ENCODE measurements at regions not wholly inside any gene's neighbourhood (a gene's known extent, or its start where the extent isn't known, plus 50 kb on each side); places are given as distances from the start of the nearest gene placed in this dataset.
A peak's percentile ranks its signal among the peaks of the same experiment; 100 is the strongest.

DNA sequence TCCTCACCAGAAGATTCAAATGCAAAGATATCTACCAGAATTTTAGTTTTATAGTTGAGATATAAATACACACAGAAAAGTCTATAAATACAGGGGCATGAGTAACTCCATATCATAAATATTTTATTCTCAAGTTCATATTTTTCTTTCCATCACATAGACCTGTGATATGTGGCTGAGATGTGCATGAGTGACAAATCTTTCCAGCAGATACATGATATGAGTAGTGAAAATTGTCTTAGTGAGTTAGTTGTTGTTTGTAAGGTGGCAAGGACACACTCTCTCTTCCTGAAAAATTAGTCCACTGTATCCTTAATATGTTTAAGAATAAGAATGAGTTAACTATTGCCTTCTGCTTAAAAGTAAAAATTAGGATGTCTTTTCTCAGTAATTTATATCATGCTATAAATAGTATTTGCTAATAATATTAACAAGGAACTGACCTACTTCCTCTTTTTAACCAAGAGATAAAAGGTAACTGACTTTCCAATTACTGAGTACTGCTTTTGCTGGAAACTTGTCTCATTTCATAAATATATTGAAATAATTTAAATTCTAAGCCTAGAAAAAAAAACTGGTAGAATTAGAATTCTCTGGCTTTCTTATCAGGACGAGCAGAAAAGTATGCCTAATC lies 85.2 kb upstream of the SESTD1 start:
- Histone ChIP-seq H3K9me3 (ENCODE audit: control insufficient read depth, low read length) (no peaks in the 10 kb centered on the region), H3K27ac (ENCODE audit: low read depth, low read length, severe bottlenecking) (no peak overlapping the region), H3K4me3 (ENCODE audit: extremely low read depth, insufficient read depth, low read length, poor library complexity, severe bottlenecking) (no peak overlapping the region), H3K4me1 (ENCODE audit: control insufficient read depth, insufficient read depth, low read length, poor library complexity, severe bottlenecking) (no peaks in the 10 kb centered on the region), H3K36me3 (ENCODE audit: control insufficient read depth, insufficient read depth, low read length) (no peaks in the 10 kb centered on the region)
- 80% methylated on average over 1 of the region's 1 CpG; no CpG with 5 or more reads in 1 of the 2 experiments for WGBS, 2 experiments (ENCODE audit: insufficient coverage in 2 of 2)

- no peaks in the 10 kb centered on the region for H3K36me3 ChIP-seq (ENCODE audit: control insufficient read depth, insufficient read depth, low read length)
- H3K4me3 ChIP-seq (ENCODE audit: extremely low read depth, insufficient read depth, low read length, poor library complexity, severe bottlenecking): no peak overlapping the region
- H3K4me1 ChIP-seq (ENCODE audit: control insufficient read depth, insufficient read depth, low read length, poor library complexity, severe bottlenecking): no peaks in the 10 kb centered on the region
- no peaks in the 10 kb centered on the region for H3K9me3 ChIP-seq (ENCODE audit: control insufficient read depth, low read length)
- no peak overlapping the region for H3K27ac ChIP-seq (ENCODE audit: low read depth, low read length, severe bottlenecking)
- whole genome bisulfite sequencing, 2 experiments (ENCODE audit: insufficient coverage in 2 of 2): 88 to 92% methylated on average over 2 to 3 of the region's 3 CpGs
Measured at GRCh38 chr2:179348906-179349305, 84.3 kb upstream of the SESTD1 start.

DNA sequence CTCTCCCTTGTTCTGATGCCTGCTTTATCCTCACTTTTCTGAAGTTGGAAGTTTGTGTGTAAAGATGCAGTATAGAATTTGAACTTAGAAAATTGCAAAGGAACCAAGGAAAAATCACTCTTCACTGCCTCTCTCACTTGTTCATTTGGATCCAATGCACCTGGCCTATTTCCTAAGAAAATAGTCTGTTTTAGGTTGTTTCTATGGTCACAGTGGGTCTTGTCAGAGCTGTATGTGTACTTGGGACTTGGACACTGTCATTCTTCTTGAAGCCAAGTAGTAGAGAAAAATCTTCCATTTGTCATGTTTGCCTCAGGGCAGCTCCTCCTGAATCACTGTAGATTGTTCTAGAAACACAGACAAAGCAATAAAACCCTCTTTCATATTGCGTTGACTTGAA lies 80.3 kb upstream of the SESTD1 start:
- WGBS, 2 experiments (ENCODE audit: insufficient coverage in 2 of 2): 100% methylated on average over 1 of the region's 1 CpG; no CpG with 5 or more reads in 1 of the 2 experiments
- no peaks in the 10 kb centered on the region for H3K9me3 ChIP-seq (ENCODE audit: control insufficient read depth, low read length)

GRCh38 chr2:179344280-179344964 lies 79.8 kb upstream of the SESTD1 start:
- Histone ChIP-seq H3K9me3 (ENCODE audit: control insufficient read depth, low read length) (no peaks in the 10 kb centered on the region), H3K4me1 (ENCODE audit: control insufficient read depth, insufficient read depth, low read length, poor library complexity, severe bottlenecking) (no peaks in the 10 kb centered on the region), H3K4me3 (ENCODE audit: extremely low read depth, insufficient read depth, low read length, poor library complexity, severe bottlenecking) (no peak overlapping the region), H3K27ac (ENCODE audit: low read depth, low read length, severe bottlenecking) (peak overlapping the region; percentile 37), H3K36me3 (ENCODE audit: control insufficient read depth, insufficient read depth, low read length) (no peaks in the 10 kb centered on the region)
- WGBS, 2 experiments (ENCODE audit: insufficient coverage in 2 of 2): 100% methylated on average over 1 of the region's 4 CpGs; no CpG with 5 or more reads in 1 of the 2 experiments

More for the DNA sequence above, 80.3 kb upstream of the SESTD1 start:
- Histone ChIP-seq H3K4me1 (ENCODE audit: control insufficient read depth, insufficient read depth, low read length, poor library complexity, severe bottlenecking) (no peaks in the 10 kb centered on the region), H3K4me3 (ENCODE audit: extremely low read depth, insufficient read depth, low read length, poor library complexity, severe bottlenecking) (no peak overlapping the region), H3K27ac (ENCODE audit: low read depth, low read length, severe bottlenecking) (peak overlapping the region; percentile 8), H3K36me3 (ENCODE audit: control insufficient read depth, insufficient read depth, low read length) (no peaks in the 10 kb centered on the region)

- H3K4me1 ChIP-seq (ENCODE audit: control insufficient read depth, insufficient read depth, low read length, poor library complexity, severe bottlenecking): no peaks in the 10 kb centered on the region
- no peaks in the 10 kb centered on the region for H3K9me3 ChIP-seq (ENCODE audit: control insufficient read depth, low read length)
- peak overlapping the region; percentile 37 for H3K27ac ChIP-seq (ENCODE audit: low read depth, low read length, severe bottlenecking)
- H3K36me3 ChIP-seq (ENCODE audit: control insufficient read depth, insufficient read depth, low read length): no peaks in the 10 kb centered on the region
- H3K4me3 ChIP-seq (ENCODE audit: extremely low read depth, insufficient read depth, low read length, poor library complexity, severe bottlenecking): no peak overlapping the region
Measured at GRCh38 chr2:179343945-179344279, 79.3 kb upstream of the SESTD1 start.

GRCh38 chr2:179341152-179341866 lies 76.7 kb upstream of the SESTD1 start:
- Histone ChIP-seq H3K27ac (ENCODE audit: low read depth, low read length, severe bottlenecking) (no peak overlapping the region), H3K9me3 (ENCODE audit: control insufficient read depth, low read length) (no peaks in the 10 kb centered on the region), H3K4me1 (ENCODE audit: control insufficient read depth, insufficient read depth, low read length, poor library complexity, severe bottlenecking) (no peaks in the 10 kb centered on the region), H3K36me3 (ENCODE audit: control insufficient read depth, insufficient read depth, low read length) (no peaks in the 10 kb centered on the region), H3K4me3 (ENCODE audit: extremely low read depth, insufficient read depth, low read length, poor library complexity, severe bottlenecking) (no peak overlapping the region)
- WGBS, 2 experiments (ENCODE audit: insufficient coverage in 2 of 2): 100% methylated on average over 1 of the region's 3 CpGs; no CpG with 5 or more reads in 1 of the 2 experiments

- 61 to 65% methylated on average over 3 to 4 of the region's 4 CpGs for WGBS, 2 experiments (ENCODE audit: insufficient coverage in 2 of 2)
- H3K9me3 ChIP-seq (ENCODE audit: control insufficient read depth, low read length): no peaks in the 10 kb centered on the region
- no peaks in the 10 kb centered on the region for H3K36me3 ChIP-seq (ENCODE audit: control insufficient read depth, insufficient read depth, low read length)
- H3K27ac ChIP-seq (ENCODE audit: low read depth, low read length, severe bottlenecking): no peak overlapping the region
- H3K4me1 ChIP-seq (ENCODE audit: control insufficient read depth, insufficient read depth, low read length, poor library complexity, severe bottlenecking): no peaks in the 10 kb centered on the region
- H3K4me3 ChIP-seq (ENCODE audit: extremely low read depth, insufficient read depth, low read length, poor library complexity, severe bottlenecking): no peak overlapping the region
Measured at GRCh38 chr2:179340678-179341077, 76.0 kb upstream of the SESTD1 start.

DNA sequence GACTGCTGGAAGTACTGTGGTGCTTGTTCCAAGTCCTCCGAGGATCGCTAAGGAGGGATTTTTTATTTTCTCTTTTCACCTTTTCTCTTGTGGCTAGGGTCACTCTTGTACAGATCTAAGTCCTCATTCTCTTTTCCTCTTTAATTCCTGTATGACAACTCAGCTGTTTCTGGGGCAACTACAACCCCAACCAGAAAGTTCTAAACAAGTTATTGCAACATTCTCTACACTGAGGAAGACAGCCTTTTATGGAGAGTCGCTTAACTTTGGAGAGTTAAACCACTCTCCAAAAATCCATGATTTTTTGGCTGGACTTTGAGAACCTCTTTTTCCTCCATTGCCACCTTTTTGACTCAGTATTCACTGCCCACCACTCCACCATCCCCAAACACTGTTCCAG lies 74.0 kb upstream of the SESTD1 start:
- WGBS, 2 experiments (ENCODE audit: insufficient coverage in 2 of 2): 92 to 93% methylated on average over 1 of the region's 3 CpGs
- no peaks in the 10 kb centered on the region for H3K36me3 ChIP-seq (ENCODE audit: control insufficient read depth, insufficient read depth, low read length)
- H3K4me3 ChIP-seq (ENCODE audit: extremely low read depth, insufficient read depth, low read length, poor library complexity, severe bottlenecking): no peak overlapping the region
- H3K9me3 ChIP-seq (ENCODE audit: control insufficient read depth, low read length): no peaks in the 10 kb centered on the region
- H3K4me1 ChIP-seq (ENCODE audit: control insufficient read depth, insufficient read depth, low read length, poor library complexity, severe bottlenecking): no peaks in the 10 kb centered on the region
- no peak overlapping the region for H3K27ac ChIP-seq (ENCODE audit: low read depth, low read length, severe bottlenecking)

DNA sequence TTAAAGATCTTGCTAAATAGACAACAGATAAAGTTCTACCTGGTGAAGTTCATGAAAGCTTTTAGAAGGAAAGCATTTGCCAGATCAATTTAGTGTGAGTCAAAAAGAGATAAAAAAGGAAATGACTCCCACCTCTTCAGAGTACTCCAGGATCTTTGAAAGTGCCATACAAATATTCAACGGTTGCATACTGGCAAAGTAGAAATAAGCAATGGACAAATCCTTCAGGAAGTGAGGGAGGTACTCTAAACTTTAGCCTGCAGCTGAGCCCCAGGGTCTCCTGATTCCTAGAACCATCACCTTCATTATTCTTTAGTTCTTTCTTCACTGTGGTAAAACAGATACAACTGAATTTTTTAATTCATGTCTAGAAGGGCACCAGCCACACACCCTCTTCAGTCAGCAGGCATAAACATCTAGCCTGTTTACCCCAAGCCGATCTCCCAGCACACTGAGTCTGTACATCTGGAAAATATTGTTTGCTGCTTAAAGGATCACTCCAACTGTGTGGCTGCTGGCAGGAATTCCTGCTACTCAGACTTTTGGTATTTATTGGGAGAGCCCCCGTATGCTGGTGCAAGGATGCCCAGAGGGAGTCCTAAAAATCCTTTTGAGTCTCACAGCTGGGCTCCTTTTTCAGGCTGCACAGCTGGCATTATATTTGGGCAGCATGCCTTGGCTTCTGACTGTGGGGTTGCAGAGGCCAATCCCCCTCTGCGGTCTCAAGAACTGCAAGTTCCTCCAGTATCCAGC lies 72.3 kb upstream of the SESTD1 start:
- H3K9me3 ChIP-seq (ENCODE audit: control insufficient read depth, low read length): no peaks in the 10 kb centered on the region
- no peak overlapping the region for H3K27ac ChIP-seq (ENCODE audit: low read depth, low read length, severe bottlenecking)
- no peak overlapping the region for H3K4me3 ChIP-seq (ENCODE audit: extremely low read depth, insufficient read depth, low read length, poor library complexity, severe bottlenecking)
- H3K36me3 ChIP-seq (ENCODE audit: control insufficient read depth, insufficient read depth, low read length): no peaks in the 10 kb centered on the region
- whole genome bisulfite sequencing, 2 experiments (ENCODE audit: insufficient coverage in 2 of 2): 46 to 56% methylated on average over 3 to 4 of the region's 4 CpGs
- no peaks in the 10 kb centered on the region for H3K4me1 ChIP-seq (ENCODE audit: control insufficient read depth, insufficient read depth, low read length, poor library complexity, severe bottlenecking)

- 100% methylated on average over 1 of the region's 2 CpGs for WGBS, 2 experiments (ENCODE audit: insufficient coverage in 2 of 2)
- Histone ChIP-seq H3K27ac (ENCODE audit: low read depth, low read length, severe bottlenecking) (no peak overlapping the region), H3K9me3 (ENCODE audit: control insufficient read depth, low read length) (no peaks in the 10 kb centered on the region), H3K4me3 (ENCODE audit: extremely low read depth, insufficient read depth, low read length, poor library complexity, severe bottlenecking) (no peak overlapping the region), H3K36me3 (ENCODE audit: control insufficient read depth, insufficient read depth, low read length) (no peaks in the 10 kb centered on the region), H3K4me1 (ENCODE audit: control insufficient read depth, insufficient read depth, low read length, poor library complexity, severe bottlenecking) (no peaks in the 10 kb centered on the region)
Measured at GRCh38 chr2:179335732-179336131, 71.1 kb upstream of the SESTD1 start.
